Tibial artery (tissue), 4 donors: ENCODE measurements at regions not wholly inside any gene's neighbourhood (a gene's known extent, or its start where the extent isn't known, plus 50 kb on each side); places are given as distances from the start of the nearest gene placed in this dataset.

ENCODE experiments used
- DNase-seq, 2 donors: peaks; one replicate each; pipeline ENCODE4 v3.0.0-alpha.2; 2019
- H3K27ac ChIP-seq, 2 donors: fragments of 200-600 bp; sonication (generic) in 1 of 2; 1 replicate in 1 of 2; 2 replicates in 1 of 2; pipeline ENCODE4 v1.5.1; 2018 to 2019; ENCODE audit warnings: mild to moderate bottlenecking in 1 of 2
- H3K27me3 ChIP-seq, 2 donors: fragments of 200-600 bp; sonication (generic) in 1 of 2; one replicate each; pipeline versions ENCODE4 v1.5.1 to v1.6.0; 2016 to 2019
- H3K36me3 ChIP-seq, 3 donors: fragments of 200-600 bp; sonication (generic) in 2 of 3; one replicate each; pipeline ENCODE4 v1.5.1; 2016 to 2019; ENCODE audit warnings: mild to moderate bottlenecking in 2 of 3
- H3K4me1 ChIP-seq, 4 donors: fragments of 200-600 bp; sonication (generic) in 2 of 4; 1 replicate in 3 of 4; 2 replicates in 1 of 4; pipeline ENCODE4 v1.5.1; 2016 to 2019
- H3K4me3 ChIP-seq, 2 donors: fragments of 200-600 bp; sonication (generic) in 1 of 2; 1 replicate in 1 of 2; 2 replicates in 1 of 2; pipeline ENCODE4 v1.5.1; 2018 to 2019; ENCODE audit warnings: mild to moderate bottlenecking in 2 of 2
- H3K9me3 ChIP-seq, 3 donors: fragments of 200-600 bp; sonication (generic) in 1 of 3; one replicate each; pipeline ENCODE4 v1.5.1; 2016 to 2019
- intact Hi-C: fragments of 100-400 bp; cut with DNase I; formaldehyde crosslinking; loops from one replicate; pipeline ENCODE4 v1.15.0; 2023; ENCODE audit warnings: low total_unique reads
- TF ChIP-seq, protein P1 (sequence below), 2 experiments: fragments of 200-600 bp in 1 of 2; fragments of 450-650 bp in 1 of 2; IDR thresholded peaks; one replicate each; pipeline ENCODE4 v1.5.1; 2017 to 2019; ENCODE audit warnings: antibody characterized with exemption in 2 of 2, mild to moderate bottlenecking in 1 of 2, moderate library complexity in 1 of 2

DNA sequence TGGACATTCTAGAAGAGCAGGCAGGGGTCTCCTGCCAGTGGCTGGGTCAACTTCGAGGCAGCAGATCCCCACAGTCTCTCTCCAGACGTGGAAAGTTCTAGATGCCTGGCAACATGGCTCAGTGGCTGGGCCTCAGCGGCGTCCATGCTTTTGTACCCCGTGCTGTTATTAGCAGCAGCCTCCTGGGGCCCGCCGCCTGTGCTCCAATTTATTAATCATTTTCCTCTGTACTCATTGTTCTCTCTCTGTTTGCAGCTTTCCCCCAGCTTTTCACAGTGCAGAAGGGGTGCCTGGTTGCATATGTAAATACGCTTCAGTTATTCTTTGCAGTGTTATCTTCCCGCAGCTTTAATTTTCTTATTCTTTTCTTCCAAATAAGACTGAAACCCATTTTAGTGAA, 515.1 kb downstream of the TBC1D22A start:
- no peak for DNase-seq
- Histone ChIP-seq H3K36me3 (no peaks in the 10 kb centered on the region), H3K4me3 (no peak overlapping the region), H3K9me3 (no peaks in the 10 kb centered on the region), H3K27ac (no peak overlapping the region), H3K4me1 (peaks cover 0 to 6% (median 2%) of the 10 kb centered on the region in 4 donors), H3K27me3 (peaks cover 0 to 46% of the 10 kb centered on the region in 2 donors)
- TF ChIP-seq, protein P1, sequence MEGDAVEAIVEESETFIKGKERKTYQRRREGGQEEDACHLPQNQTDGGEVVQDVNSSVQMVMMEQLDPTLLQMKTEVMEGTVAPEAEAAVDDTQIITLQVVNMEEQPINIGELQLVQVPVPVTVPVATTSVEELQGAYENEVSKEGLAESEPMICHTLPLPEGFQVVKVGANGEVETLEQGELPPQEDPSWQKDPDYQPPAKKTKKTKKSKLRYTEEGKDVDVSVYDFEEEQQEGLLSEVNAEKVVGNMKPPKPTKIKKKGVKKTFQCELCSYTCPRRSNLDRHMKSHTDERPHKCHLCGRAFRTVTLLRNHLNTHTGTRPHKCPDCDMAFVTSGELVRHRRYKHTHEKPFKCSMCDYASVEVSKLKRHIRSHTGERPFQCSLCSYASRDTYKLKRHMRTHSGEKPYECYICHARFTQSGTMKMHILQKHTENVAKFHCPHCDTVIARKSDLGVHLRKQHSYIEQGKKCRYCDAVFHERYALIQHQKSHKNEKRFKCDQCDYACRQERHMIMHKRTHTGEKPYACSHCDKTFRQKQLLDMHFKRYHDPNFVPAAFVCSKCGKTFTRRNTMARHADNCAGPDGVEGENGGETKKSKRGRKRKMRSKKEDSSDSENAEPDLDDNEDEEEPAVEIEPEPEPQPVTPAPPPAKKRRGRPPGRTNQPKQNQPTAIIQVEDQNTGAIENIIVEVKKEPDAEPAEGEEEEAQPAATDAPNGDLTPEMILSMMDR (IDR thresholded peaks at IDR 0.05): no peak
- intact Hi-C loops: no loop called here

DNA sequence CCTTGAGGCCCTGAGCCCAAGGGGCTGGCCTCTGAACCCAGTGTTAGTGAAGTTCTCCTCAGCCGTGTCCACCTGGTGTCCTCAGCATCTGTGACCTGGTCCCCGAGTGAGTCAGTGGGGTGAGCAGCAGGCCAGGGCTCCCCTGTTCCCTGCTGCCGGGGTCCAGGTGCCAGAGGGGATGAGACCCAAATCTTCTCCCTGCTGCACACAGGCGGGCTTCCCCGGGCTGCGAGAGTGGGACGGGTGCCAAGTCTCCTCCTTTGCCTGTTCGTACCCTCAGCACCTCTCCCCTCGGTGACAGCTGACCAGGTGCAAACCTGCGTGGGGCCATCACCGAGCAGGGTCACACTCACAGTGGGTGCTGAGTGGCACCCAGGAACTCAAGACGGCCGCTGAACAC, 514.5 kb downstream of the TBC1D22A start:
- Histone ChIP-seq H3K4me1 (peaks cover 0 to 6% (median 2%) of the 10 kb centered on the region in 4 donors), H3K27me3 (peaks cover 0 to 40% of the 10 kb centered on the region in 2 donors), H3K36me3 (no peaks in the 10 kb centered on the region), H3K4me3 (no peak overlapping the region), H3K27ac (no peak overlapping the region), H3K9me3 (no peaks in the 10 kb centered on the region)
- intact Hi-C loops: no loop called here
- DNase-seq: no peak
- TF ChIP-seq, protein P1 (IDR thresholded peaks at IDR 0.05): no peak

DNA sequence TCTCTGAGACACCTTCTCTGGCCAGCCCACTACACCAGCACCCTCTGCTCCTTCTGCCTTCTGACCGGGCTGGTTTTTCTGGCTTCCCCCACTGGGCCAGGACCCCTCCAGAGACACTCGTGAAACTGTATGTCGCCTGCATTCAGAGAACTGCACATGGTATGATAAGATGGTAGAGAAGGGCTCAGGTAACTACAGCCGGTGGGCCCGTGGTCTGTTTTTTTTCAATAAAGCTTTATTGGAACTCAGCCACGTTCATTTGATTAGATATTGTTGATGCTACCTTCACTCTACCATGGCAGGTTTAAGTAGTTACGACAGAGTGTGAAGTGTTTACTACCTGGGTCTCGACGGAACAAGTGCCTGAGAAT, 514.0 kb downstream of the TBC1D22A start:
- intact Hi-C loops: no loop called here
- H3K27ac ChIP-seq: no peak overlapping the region
- peaks cover 0 to 6% (median 2%) of the 10 kb centered on the region in 4 donors for H3K4me1 ChIP-seq
- H3K9me3 ChIP-seq: no peaks in the 10 kb centered on the region
- no peak overlapping the region for H3K4me3 ChIP-seq
- TF ChIP-seq, protein P1 (IDR thresholded peaks at IDR 0.05): no peak
- H3K36me3 ChIP-seq: no peaks in the 10 kb centered on the region
- no peak for DNase-seq
- peaks cover 0 to 38% of the 10 kb centered on the region in 2 donors for H3K27me3 ChIP-seq

DNA sequence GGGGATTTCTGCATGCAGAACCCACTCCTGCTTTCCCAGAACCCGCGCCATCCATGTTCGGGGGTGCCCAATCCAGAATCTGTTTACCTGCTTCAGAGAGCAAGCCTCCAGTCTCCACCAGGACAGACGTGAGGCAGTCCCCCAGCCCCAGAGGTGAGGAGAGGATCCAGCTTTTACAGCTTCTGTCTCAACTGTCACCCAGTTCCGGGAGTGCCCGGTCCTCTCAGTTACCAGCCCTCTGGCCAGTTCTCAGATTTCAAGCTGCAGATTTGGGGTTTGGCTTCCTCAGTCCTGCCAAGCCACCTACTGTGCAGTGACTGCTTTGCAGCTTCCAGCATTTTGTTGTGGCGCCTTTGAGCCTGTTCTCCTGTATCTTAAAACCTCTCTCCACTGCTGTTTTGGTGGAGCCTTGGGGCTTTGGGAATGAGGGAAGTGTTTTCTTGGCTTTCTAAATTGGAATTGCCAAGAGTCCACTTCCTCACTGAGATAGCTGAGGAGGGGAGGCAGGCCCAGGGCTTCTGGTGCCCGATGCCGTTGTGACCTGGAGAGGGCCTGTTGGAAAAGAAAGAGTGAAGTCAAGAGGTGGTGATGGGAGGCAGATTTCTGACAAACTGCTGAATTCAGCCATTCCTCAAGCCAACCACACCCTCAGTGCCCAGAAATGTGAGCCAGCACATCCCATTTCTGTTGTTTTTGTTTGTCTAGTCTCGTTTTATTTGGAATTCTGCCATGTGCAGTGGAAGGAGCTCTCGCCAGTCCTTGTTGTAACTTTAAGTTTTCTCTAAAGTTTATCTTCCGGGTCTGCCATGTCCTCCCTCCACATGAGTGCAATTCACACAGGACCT, 513.4 kb downstream of the TBC1D22A start:
- peaks cover 0 to 3% (median 2%) of the 10 kb centered on the region in 3 donors for H3K9me3 ChIP-seq
- H3K36me3 ChIP-seq: no peaks in the 10 kb centered on the region
- peaks cover 0 to 6% (median 2%) of the 10 kb centered on the region in 4 donors for H3K4me1 ChIP-seq
- peaks cover 0 to 32% of the 10 kb centered on the region in 2 donors for H3K27me3 ChIP-seq
- no peak for DNase-seq
- intact Hi-C loops: no loop called here
- H3K4me3 ChIP-seq: no peak overlapping the region
- TF ChIP-seq, protein P1 (IDR thresholded peaks at IDR 0.05): no peak
- no peak overlapping the region for H3K27ac ChIP-seq

DNA sequence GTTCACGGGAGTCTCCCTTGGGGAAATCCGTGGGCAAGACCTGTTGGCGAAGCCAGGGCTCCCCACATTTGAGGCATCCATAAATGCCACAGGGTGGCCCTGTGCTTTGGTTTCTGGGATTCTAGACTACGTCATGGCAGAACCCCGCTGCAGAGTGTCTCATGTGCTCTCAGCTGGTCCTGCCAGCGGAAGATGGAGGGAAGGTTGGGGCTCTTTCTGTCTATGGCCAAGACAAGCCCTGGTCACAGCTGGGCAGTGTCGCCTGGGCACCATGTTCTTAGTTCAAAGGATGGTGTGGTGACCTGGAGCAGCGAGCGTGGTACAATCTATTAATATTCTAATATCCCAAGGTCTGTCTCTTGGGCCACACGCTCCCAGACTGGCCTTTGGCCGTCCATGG, 511.7 kb downstream of the TBC1D22A start:
- DNase-seq: no peak
- H3K27me3 ChIP-seq: peaks cover 0 to 25% of the 10 kb centered on the region in 2 donors
- intact Hi-C loops: no loop called here

More for the DNA sequence above, 511.7 kb downstream of the TBC1D22A start:
- peaks cover 0 to 9% (median 9%) of the 10 kb centered on the region in 3 donors for H3K9me3 ChIP-seq
- TF ChIP-seq, protein P1 (IDR thresholded peaks at IDR 0.05): no peak
- H3K4me1 ChIP-seq: peaks cover 0 to 6% (median 2%) of the 10 kb centered on the region in 4 donors
- H3K36me3 ChIP-seq: no peaks in the 10 kb centered on the region
- no peak overlapping the region for H3K4me3 ChIP-seq
- H3K27ac ChIP-seq: no peak overlapping the region
